GM12878 (cell line): ENCODE measurements at regions not wholly inside any gene's neighbourhood (a gene's known extent, or its start where the extent isn't known, plus 50 kb on each side); places are given as distances from the start of the nearest gene placed in this dataset.

ENCODE experiments used
- ATAC-seq: fragments of 200-7000 bp; cut with Tn5 transposase; 3 replicates; pipeline ENCODE4 v1.9.1; 2020; ENCODE audit warnings: mild to moderate bottlenecking, moderate library complexity
- BruUV-seq: library from RNA; stranded (reverse); fragments of 400-500 nt; replicated peaks from 2 replicates; lab custom pipeline; 2021; lab: Mats Ljungman, UMichigan
- CTCF ChIA-PET: fragments of 300-600 bp; sonication (Branson Sonifier 250); formaldehyde crosslinking; extraction: SDS; loops from one replicate; lab custom pipeline; 2021; ENCODE audit warnings: inconsistent platforms; lab: Yijun Ruan, JAX
- POLR2A ChIA-PET: fragments of 350-600 bp; formaldehyde crosslinking; extraction: SDS; loops from one replicate; lab custom pipeline; 2021; ENCODE audit warnings: inconsistent platforms; lab: Charles Lee
- RAD21 ChIA-PET: fragments of 300-600 bp; sonication (Branson Sonifier 250); formaldehyde crosslinking; loops from one replicate; lab custom pipeline; 2023; ENCODE audit warnings: antibody characterized with exemption; ENCODE audit not compliant: unreplicated experiment; lab: Charles Lee
- SMC1A ChIA-PET: fragments of 300-600 bp; sonication (Branson Sonifier 250); formaldehyde crosslinking; loops from one replicate; lab custom pipeline; 2023; ENCODE audit not compliant: unreplicated experiment, uncharacterized antibody; lab: Charles Lee
- DNase-seq: peaks from one replicate; pipeline ENCODE4 v3.0.0-alpha.2; 2011; ENCODE audit warnings: low read depth, low spot score
- FAIRE-seq: peaks from 3 replicates; lab custom pipeline; 2011; peaks lifted over from hg19 to GRCh38; lab: Jason Lieb, UNC
- H2AFZ ChIP-seq: 2 replicates; pipeline ENCODE4 v1.6.0; 2011; ENCODE audit warnings: low read depth, low read length, control low read depth; ENCODE audit not compliant: control insufficient read depth
- H3K27ac ChIP-seq: 2 replicates; pipeline ENCODE4 v1.5.1; 2011; ENCODE audit warnings: control low read depth; ENCODE audit not compliant: control insufficient read depth, insufficient read depth
- H3K27me3 ChIP-seq, 2 experiments: replicated peaks in 1 of 2; 2 replicates each; pipeline versions ENCODE4 v1.6.0 to v1.6.1; 2011; ENCODE audit warnings: low read length in 1 of 2; ENCODE audit not compliant: control insufficient read depth in 2 of 2, insufficient read depth in 2 of 2
- H3K36me3 ChIP-seq, 2 experiments: 2 replicates each; pipeline ENCODE4 v1.5.1; 2011; ENCODE audit warnings: low read length in 1 of 2; ENCODE audit not compliant: control insufficient read depth in 2 of 2, insufficient read depth in 2 of 2
- H3K4me1 ChIP-seq: 2 replicates; pipeline ENCODE4 v1.6.1; 2011; ENCODE audit warnings: mild to moderate bottlenecking, low read length, moderate library complexity, mixed read lengths; ENCODE audit not compliant: control insufficient read depth, insufficient read depth
- H3K4me2 ChIP-seq: 2 replicates; pipeline ENCODE4 v1.6.0; 2011; ENCODE audit warnings: control low read depth; ENCODE audit not compliant: control insufficient read depth, insufficient read depth
- H3K4me3 ChIP-seq: fragments of 200-600 bp; sonication (generic); 2 replicates; pipeline ENCODE4 v1.5.1; 2016
- H3K79me2 ChIP-seq: 2 replicates; pipeline ENCODE4 v1.6.0; 2011; ENCODE audit warnings: low read length; ENCODE audit not compliant: control insufficient read depth, insufficient read depth
- H3K9ac ChIP-seq: 2 replicates; pipeline ENCODE4 v1.8.0; 2011; ENCODE audit warnings: low read length, control low read depth, mixed read lengths; ENCODE audit not compliant: control insufficient read depth, insufficient read depth
- H3K9me3 ChIP-seq: replicated peaks from 3 replicates; pipeline ENCODE4 v1.5.1; 2011; ENCODE audit warnings: mild to moderate bottlenecking, low read length; ENCODE audit not compliant: control insufficient read depth, insufficient read depth
- H4K20me1 ChIP-seq: 2 replicates; pipeline ENCODE4 v1.6.0; 2011; ENCODE audit not compliant: control insufficient read depth, insufficient read depth
- CBX3 ChIP-seq: fragments of 200-600 bp; sonication (generic); IDR thresholded peaks from 2 replicates; pipeline ENCODE4 v1.6.1; 2016; ENCODE audit warnings: low read depth, borderline replicate concordance
- CBX5 ChIP-seq: sonication (generic); IDR thresholded peaks from 2 replicates; pipeline ENCODE4 v1.6.1; 2016; ENCODE audit warnings: low read depth, moderate library complexity, mild to moderate bottlenecking, inconsistent platforms
- GATAD2B ChIP-seq: fragments of 450-650 bp; conservative IDR thresholded peaks from 2 replicates; pipeline ENCODE4 v1.6.1; 2017; ENCODE audit warnings: low read depth, mild to moderate bottlenecking, moderate library complexity
- IRF3 ChIP-seq: fragments of 450-650 bp; IDR thresholded peaks from 2 replicates; pipeline ENCODE4 v1.6.1; 2014; ENCODE audit warnings: mild to moderate bottlenecking
- JUND ChIP-seq: IDR thresholded peaks from 2 replicates; pipeline ENCODE4 v1.6.1; 2012; ENCODE audit warnings: low read depth, mild to moderate bottlenecking, low read length, improper control_type of control experiment, moderate library complexity
- MEF2B ChIP-seq: fragments of 450-650 bp; IDR thresholded peaks from 2 replicates; pipeline ENCODE4 v1.6.1; 2018; ENCODE audit warnings: mild to moderate bottlenecking, moderate library complexity; ENCODE audit not compliant: partially characterized antibody, poor library complexity, severe bottlenecking
- PAX5 ChIP-seq: IDR thresholded peaks from 2 replicates; pipeline ENCODE4 v1.6.1; 2011; ENCODE audit warnings: low read depth, low read length, borderline replicate concordance
- POU2F2 ChIP-seq: IDR thresholded peaks from 3 replicates; pipeline ENCODE4 v1.6.1; 2011; ENCODE audit warnings: low read depth, mild to moderate bottlenecking, low read length, borderline replicate concordance
- SREBF2 ChIP-seq: IDR thresholded peaks from 2 replicates; pipeline ENCODE4 v1.6.1; 2012; ENCODE audit warnings: mild to moderate bottlenecking, low read length
- ZBTB4 ChIP-seq: fragments of 450-650 bp; formaldehyde crosslinking; IDR thresholded peaks from 2 replicates; pipeline ENCODE4 v1.4.0; 2022; ENCODE audit warnings: mild to moderate bottlenecking, moderate library complexity
- WGBS: methylation state at CpG from one replicate; pipeline ENCODE4 v1.1.6; 2016; ENCODE audit warnings: low lambda C conversion rate; ENCODE audit not compliant: insufficient replicate concordance, insufficient coverage; ENCODE audit errors: missing lambda C conversion rate; 5-methylcytosine and 5-hydroxymethylcytosine counted together
- in situ Hi-C: fragments of 300-500 bp; cut with MboI; formaldehyde crosslinking; loops from 9 replicates; pipeline ENCODE4 v1.14.3; 2018; ENCODE audit warnings: mixed read lengths
- intact Hi-C: fragments of 100-400 bp; cut with micrococcal nuclease; formaldehyde crosslinking; loops from one replicate; pipeline ENCODE4 v1.14.2; 2022; ENCODE audit not compliant: unreplicated experiment

- WGBS: 55% methylated on average over 1 of the region's 1 CpG
Observed at GRCh38 chr6:112439432-112439831, 92.3 kb downstream of the RFPL4B start.

More at GRCh38 chr6:112439432-112439831, 92.3 kb downstream of the RFPL4B start:
- DNase-seq (no peak), ATAC-seq (no peak), FAIRE-seq (no peak)
- POLR2A ChIA-PET: no interaction called here
- Histone ChIP-seq H3K4me1 (no peaks in the 10 kb centered on the region), H3K4me3 (no peak overlapping the region), H3K27ac (no peak overlapping the region), H3K9ac (no peak overlapping the region), H3K9me3 (no peaks in the 10 kb centered on the region), H3K27me3 (no peaks in the 10 kb centered on the region), H2AFZ (no peak overlapping the region), H3K36me3 (no peaks in the 10 kb centered on the region), H3K4me2 (no peak overlapping the region), H4K20me1 (no peaks in the 10 kb centered on the region), H3K79me2 (no peaks in the 10 kb centered on the region)
- SMC1A ChIA-PET: no interaction called here
- TF ChIP-seq CBX3 (no peak), GATAD2B (no peak), MEF2B (no peak), SREBF2 (no peak), POU2F2 (no peak), ZBTB4 (CRISPR knock-in tag) (no peak), IRF3 (no peak), CBX5 (no peak), JUND (no peak), PAX5 (no peak)
- RAD21 ChIA-PET: no interaction called here
- in situ Hi-C loops: no loop called here
- BruUV-seq: no TSS peak
- CTCF ChIA-PET: interaction anchor here (0.6 kb wide), 1 partner anchor 141 kb away, joined by 3 read pairs; no protein-coding TSS in a partner anchor
- intact Hi-C loops: no loop called here
